ENCODE measurements at regions not wholly inside any gene's neighbourhood (a gene's known extent, or its start where the extent isn't known, plus 50 kb on each side); places are given as distances from the start of the nearest gene placed in this dataset.

GRCh38 chr2:43139996-43140621, 86.3 kb downstream of the ZFP36L2 start:
- TF ChIP-seq POLR2A (IDR thresholded peaks at IDR 0.05; ENCODE audit: low read depth, low read length), result no peak
- no peak for TF ChIP-seq POLR2AphosphoS5 (IDR thresholded peaks at IDR 0.05; ENCODE audit: low read depth, low read length)
- no peak for TF ChIP-seq SPI1 (IDR thresholded peaks at IDR 0.05; ENCODE audit: low read depth, low read length)
- TF ChIP-seq PAX5 (IDR thresholded peaks at IDR 0.05; ENCODE audit: insufficient read depth, low read length, severe bottlenecking), result no peak
- TF ChIP-seq TAF1 (IDR thresholded peaks at IDR 0.05; ENCODE audit: low read depth, low read length), result no peak
- TF ChIP-seq POU2F2 (IDR thresholded peaks at IDR 0.05; ENCODE audit: low read depth, low read length), result no peak
